NCI-H2196 (cell line): ENCODE measurements at regions not wholly inside any gene's neighbourhood (a gene's known extent, or its start where the extent isn't known, plus 50 kb on each side); places are given as distances from the start of the nearest gene placed in this dataset.

ENCODE experiments used
- DNase-seq: peaks from one replicate; lab custom pipeline; 2025; ENCODE audit not compliant: unreplicated experiment; lab: John Stamatoyannopoulos, UW

- DNase-seq: no peak
Measured at GRCh38 chr10:33401300-33401699, 66.8 kb upstream of the NRP1 start.

GRCh38 chr10:33398796-33399195 is 64.3 kb upstream of the NRP1 start:
- DNase-seq: no peak

- no peak for DNase-seq
Measured at GRCh38 chr10:33396938-33397337, 62.5 kb upstream of the NRP1 start.

GRCh38 chr10:33396279-33396678 is 61.8 kb upstream of the NRP1 start:
- DNase-seq: no peak

GRCh38 chr10:33395201-33395600 is 60.7 kb upstream of the NRP1 start:
- no peak for DNase-seq

- no peak for DNase-seq
Measured at GRCh38 chr10:33392706-33393105, 58.2 kb upstream of the NRP1 start.

- no peak for DNase-seq
Measured at GRCh38 chr10:33391611-33392465, 57.4 kb upstream of the NRP1 start.

- no peak for DNase-seq
Measured at GRCh38 chr10:33390046-33390445, 55.6 kb upstream of the NRP1 start.

- no peak for DNase-seq
Measured at GRCh38 chr10:33388785-33389184, 54.3 kb upstream of the NRP1 start.

- DNase-seq: no peak
Measured at GRCh38 chr10:33388382-33388781, 53.9 kb upstream of the NRP1 start.

- no peak for DNase-seq
Measured at GRCh38 chr10:33387720-33388119, 53.3 kb upstream of the NRP1 start.

- no peak for DNase-seq
Measured at GRCh38 chr10:33386926-33387325, 52.5 kb upstream of the NRP1 start.

- no peak for DNase-seq
Measured at GRCh38 chr10:33385686-33386085, 51.2 kb upstream of the NRP1 start.

GRCh38 chr10:33385015-33385414 is 50.5 kb upstream of the NRP1 start:
- no peak for DNase-seq
